H4 (cell line): ENCODE measurements at regions not wholly inside any gene's neighbourhood (a gene's known extent, or its start where the extent isn't known, plus 50 kb on each side); places are given as distances from the start of the nearest gene placed in this dataset.

ENCODE experiments used
- DNase-seq: peaks from one replicate; pipeline ENCODE4 v3.0.0-alpha.2; 2015; ENCODE audit warnings: low spot score

- DNase-seq = no peak
Measured at GRCh38 chr1:226816576-226816975, 53.8 kb upstream of the PSEN2 start.

- peak; percentile 91 for DNase-seq
Measured at GRCh38 chr1:226814751-226815537, 55.5 kb upstream of the PSEN2 start.

DNA sequence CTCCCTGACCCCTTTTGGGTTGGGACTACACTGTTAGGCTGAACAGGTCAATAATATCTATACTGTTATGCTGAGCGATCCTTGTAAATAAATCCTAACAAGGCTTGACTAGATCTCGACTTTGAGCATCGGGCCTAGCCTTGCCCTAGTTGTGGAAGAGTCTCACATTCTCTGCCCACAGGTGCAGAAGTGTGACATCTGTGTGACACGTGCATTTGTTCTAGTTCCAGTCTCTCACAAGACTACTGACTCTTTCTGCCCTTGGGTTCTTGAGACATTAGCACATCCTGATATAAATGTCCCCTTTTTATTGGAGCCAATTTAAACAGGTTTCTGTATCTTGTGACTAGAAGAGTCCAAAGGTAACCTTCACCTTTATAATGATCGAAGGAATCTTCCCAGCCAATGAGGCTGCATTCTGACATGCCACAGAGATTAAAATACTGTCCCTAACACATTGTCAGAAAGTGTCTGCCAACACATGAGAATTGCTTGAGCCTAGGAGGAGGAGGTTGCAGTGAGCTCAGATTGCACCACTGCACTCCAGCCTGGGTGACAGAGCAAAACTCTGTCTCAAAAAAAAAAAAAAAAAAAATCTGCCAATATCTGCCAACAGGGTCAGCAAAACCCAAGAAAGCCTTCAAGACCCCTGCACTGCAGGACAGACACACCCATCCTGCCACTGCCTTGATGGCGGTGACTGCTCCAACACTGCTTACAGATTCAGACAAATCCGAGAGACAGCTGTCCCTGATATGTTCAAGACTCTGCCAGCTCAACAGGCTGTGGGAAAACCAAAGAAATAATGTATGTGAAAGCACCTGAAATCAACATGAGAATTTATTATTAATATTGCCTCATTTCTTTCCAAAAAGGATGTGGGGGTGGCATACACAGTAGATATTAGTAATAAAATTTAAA lies 56.5 kb upstream of the PSEN2 start:
- DNase-seq = no peak

DNA sequence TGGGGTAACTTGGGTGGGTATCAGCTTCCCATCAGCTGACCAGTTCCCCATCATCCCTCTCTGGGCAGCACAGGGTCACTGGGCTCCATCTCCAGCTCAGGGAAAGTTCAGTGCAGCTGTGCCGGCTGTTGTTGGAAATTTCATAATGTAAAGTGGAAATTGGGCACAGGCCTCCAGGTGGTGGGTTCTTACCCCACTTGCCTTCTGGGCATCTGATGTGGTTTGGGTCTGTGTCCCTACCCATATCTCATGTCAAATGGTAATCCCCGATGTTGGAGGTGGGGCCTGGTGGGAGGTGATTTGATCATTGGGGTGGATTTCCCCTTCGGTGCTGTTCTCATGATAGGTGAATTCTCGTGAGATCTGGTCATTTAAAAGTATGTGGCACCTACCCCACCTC lies 59.7 kb upstream of the PSEN2 start:
- no peak for DNase-seq

- peak; percentile 61 for DNase-seq
Measured at GRCh38 chr1:226809785-226810571, 60.4 kb upstream of the PSEN2 start.

GRCh38 chr1:226808501-226808900 lies 61.9 kb upstream of the PSEN2 start:
- DNase-seq = no peak

DNA sequence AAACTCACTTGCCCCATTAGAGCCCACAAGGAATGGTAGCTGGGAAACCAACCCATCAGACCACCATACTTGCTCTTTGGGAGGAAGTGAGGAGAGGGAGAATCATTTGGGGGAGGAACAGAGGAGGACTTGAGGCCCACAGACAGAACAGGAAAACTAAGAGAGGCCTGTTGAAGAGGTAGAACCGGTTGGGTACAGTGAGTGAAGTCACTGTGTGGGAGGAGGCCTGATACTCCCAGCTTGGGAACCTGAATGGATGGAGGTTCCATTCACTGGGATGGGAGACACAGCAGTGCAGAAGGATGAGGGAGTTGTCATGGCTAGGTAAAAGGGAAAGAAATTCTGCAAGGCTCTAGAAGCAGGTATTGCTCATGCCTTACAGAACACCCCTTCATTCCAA lies 63.4 kb upstream of the PSEN2 start:
- no peak for DNase-seq

DNA sequence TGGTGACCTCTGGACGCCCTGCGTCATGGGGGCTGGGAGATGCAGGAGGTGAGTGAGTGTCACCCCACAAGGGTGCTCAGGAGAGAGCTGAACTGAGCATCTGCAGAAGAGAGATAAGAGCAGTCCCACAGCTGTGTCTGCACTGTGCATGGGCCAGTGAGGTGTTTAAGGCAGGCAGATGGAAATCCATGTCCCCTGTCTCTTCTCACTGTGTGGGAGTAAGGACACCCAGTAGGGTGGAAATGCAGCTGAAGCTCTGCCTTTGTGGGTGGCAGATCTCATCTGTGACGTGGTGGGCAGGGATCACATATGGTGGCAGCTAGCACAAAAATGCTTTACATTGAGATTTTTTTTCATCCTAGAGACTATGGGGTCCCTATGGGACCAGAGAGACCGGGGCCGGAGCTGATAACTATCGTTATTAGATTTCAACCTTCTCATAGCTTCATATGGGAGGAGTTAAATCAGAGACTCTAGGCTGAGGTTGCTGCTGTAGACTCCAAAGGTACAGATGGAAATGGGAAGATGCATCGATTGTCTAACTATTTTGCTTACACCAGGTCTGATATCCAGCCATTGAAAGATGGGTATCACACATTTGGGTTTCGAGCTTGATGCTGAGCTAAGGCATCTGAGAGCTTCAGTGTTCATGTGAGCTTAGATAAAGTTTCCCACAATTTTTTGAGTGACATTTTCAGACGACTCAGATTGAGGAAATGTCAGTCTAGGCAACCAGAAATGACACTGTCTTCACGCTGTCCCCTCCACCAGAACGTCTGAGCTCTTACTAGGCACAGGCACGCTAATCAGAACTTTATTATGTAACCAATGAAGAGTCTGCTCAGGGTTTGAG lies 65.3 kb upstream of the PSEN2 start:
- DNase-seq = no peak

DNA sequence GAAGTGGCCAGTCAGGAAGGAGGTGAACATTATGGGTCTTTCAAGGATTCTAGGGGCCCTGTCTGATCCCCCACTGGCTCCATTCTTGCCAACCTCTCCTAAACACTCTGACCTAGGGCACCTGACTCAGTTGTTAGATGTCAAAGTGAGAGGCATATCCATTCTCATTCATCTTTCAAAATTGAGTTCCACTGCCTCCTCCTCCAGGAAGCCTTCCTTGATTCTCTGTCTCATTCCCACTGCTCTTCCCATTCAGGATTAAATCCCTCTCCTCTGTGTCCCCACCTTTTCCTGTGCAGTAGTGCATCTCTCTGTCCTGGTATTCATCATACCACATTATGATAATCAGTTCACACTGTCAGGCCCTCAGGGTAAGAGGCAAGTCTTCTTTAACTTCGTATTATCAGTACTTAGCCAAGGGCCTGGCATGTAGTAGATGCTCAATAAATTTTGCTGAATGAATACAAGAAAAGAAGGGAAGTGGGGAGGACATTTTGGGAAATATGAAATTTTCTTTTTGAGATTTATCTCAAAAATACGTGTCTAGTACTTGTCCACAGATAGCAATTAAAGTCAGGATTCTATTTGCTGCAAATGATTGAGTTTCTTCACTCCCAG lies 61.8 kb upstream of the ITPKB start:
- DNase-seq = no peak

DNA sequence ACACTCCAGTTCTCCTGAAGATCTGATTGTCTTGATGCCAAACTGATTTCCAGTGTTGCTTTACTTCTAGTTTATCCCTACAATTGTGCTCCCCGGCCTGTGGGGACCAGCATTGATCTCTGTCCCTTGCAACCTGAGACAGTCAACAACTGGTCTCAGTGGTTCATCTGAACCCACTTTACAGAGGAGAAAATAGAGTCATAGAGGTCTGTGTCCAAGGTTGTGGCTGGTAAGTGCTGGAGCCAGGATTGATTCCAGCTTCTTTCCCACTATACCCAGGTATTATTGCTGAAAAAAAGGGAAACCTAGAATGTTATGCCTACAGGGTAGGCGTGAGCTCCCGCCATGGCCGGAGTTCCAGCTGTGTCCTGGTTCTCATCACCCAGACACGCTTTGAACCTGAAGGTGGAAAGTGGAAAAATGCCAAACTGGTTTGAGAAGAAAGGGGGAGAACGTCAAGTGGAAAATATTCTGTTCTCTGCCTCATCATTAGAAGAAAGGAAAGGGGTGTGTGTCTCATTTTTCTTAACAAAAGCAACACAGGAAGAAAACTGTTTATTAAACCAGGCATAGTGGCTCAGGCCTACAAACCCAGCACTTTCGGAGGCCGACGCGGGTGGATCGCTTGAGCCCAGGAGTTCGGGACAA lies 60.7 kb upstream of the ITPKB start:
- DNase-seq = no peak

GRCh38 chr1:226798427-226799411 lies 59.6 kb upstream of the ITPKB start:
- no peak for DNase-seq

DNA sequence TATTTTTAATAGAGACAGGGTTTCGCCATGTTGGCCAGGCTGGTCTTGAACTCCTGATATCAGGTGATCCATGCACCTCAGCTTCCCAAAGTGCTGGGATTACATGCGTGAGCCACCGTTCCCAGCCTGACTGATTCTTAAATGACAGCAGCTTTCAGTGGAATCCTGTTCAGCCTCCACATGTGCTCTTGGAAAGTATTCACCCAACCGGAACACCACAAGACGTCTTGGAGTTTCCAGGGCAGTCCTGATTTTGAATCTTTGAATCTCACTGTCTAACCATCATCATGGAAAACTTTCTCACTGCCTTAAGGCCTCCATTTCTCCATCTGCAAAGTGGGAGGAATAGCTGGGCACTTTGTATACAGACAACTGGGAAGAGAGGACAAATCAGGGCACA lies 58.1 kb upstream of the ITPKB start:
- no peak for DNase-seq

DNA sequence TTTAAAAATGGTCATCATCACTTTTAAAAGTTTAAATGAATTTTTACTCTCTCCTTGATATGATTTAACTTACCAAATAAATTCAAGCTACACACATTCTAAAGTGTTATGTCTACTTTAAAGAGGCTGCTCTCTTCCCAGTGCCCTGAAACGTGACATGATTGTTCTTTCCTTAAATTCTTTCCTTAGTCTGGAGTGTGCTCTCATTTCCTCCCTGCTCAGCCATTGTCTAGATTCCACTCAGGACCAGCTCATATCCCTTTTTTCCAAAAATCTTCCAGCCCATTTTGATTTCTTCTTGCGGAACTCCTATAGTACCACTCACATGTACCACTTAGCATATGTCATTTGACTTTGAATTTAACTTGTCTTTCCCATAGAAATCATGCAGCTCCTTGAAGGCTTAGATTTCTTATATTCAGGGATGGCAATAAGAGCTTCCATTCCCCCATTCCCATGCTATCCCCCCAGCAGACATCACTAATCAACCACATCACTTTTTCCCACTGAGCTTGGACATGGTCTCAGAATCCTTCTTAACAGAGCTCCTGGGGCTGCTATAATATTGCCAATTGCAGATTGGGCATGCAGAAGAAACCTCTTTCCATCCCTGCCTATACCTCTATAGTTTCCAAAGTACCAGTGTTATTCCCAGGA lies 54.7 kb upstream of the ITPKB start:
- DNase-seq = no peak

- no peak for DNase-seq
Measured at GRCh38 chr1:226792368-226792767, 53.3 kb upstream of the ITPKB start.

DNA sequence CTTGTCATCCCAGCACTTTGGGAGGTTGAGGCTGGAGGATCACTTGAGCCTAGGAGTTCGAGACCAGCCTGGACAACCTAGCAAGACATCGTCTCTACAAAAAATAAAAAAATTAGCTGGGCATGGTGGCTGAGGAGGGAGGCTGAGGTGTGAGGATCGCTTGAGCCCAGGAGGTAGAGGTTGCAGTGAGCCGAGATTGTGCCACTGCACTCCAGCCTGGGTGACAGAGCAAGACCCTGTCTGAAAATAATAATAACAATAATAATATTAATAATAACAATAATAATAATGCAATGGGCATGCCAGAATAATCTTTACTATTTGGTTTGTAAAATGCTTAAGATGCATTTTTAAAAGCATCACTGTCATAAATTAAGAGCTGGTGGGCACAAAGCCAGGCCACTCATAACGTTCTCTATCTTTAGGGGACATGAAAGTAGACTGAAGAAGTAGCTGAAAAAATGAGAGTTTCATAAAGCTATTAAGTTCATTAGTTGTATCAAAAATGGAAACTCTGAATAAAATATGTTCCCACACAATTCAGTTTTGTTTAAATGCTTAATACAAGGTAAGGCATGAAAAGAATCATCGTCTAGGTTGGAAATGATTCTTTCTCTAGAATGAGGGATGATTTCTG lies 51.6 kb upstream of the ITPKB start:
- no peak for DNase-seq

GRCh38 chr1:226788965-226789364 lies 49.9 kb upstream of the ITPKB start:
- no peak for DNase-seq
